Loucy (cell line): ENCODE measurements at regions not wholly inside any gene's neighbourhood (a gene's known extent, or its start where the extent isn't known, plus 50 kb on each side); places are given as distances from the start of the nearest gene placed in this dataset.

Source experiments
- H2AFZ ChIP-seq: fragments of 200-600 bp; sonication (generic); 2 replicates; pipeline ENCODE4 v1.6.0; 2016; ENCODE audit warnings: antibody characterized with exemption, mild to moderate bottlenecking, low read length, moderate library complexity
- H3F3A ChIP-seq: fragments of 200-600 bp; 2 replicates; pipeline ENCODE4 v1.6.0; 2016; ENCODE audit warnings: antibody characterized with exemption, low read depth, mild to moderate bottlenecking
- H3K27me3 ChIP-seq: fragments of 200-600 bp; sonication (generic); 2 replicates; pipeline ENCODE4 v1.6.1; 2014; ENCODE audit warnings: low read length, mild to moderate bottlenecking; ENCODE audit not compliant: insufficient read depth, poor library complexity, severe bottlenecking
- H3K36me3 ChIP-seq: fragments of 200-600 bp; sonication (generic); 2 replicates; pipeline ENCODE4 v1.6.1; 2016; ENCODE audit warnings: low read length; ENCODE audit not compliant: insufficient read depth
- H3K4me1 ChIP-seq: fragments of 200-600 bp; sonication (generic); 2 replicates; pipeline ENCODE4 v1.5.1; 2014; ENCODE audit warnings: low read length, mild to moderate bottlenecking; ENCODE audit not compliant: insufficient read depth, poor library complexity, severe bottlenecking
- H3K4me2 ChIP-seq: fragments of 200-600 bp; sonication (generic); 2 replicates; pipeline ENCODE4 v1.6.0; 2014; ENCODE audit warnings: antibody characterized with exemption, low read length, low read depth, mild to moderate bottlenecking; ENCODE audit not compliant: poor library complexity, severe bottlenecking
- H3K4me3 ChIP-seq: fragments of 200-600 bp; sonication (generic); 2 replicates; pipeline ENCODE4 v1.5.1; 2014; ENCODE audit warnings: low read length, mild to moderate bottlenecking, mixed read lengths; ENCODE audit not compliant: poor library complexity, severe bottlenecking
- H3K79me2 ChIP-seq: fragments of 200-600 bp; sonication (generic); 2 replicates; pipeline ENCODE4 v1.6.1; 2014; ENCODE audit warnings: low read length; ENCODE audit not compliant: insufficient read depth
- H3K9ac ChIP-seq: fragments of 200-600 bp; sonication (generic); 2 replicates; pipeline ENCODE4 v1.6.0; 2014; ENCODE audit warnings: mild to moderate bottlenecking, low read depth, low read length, moderate library complexity; ENCODE audit not compliant: poor library complexity, severe bottlenecking
- H3K9me2 ChIP-seq: fragments of 200-600 bp; sonication (generic); replicated peaks from 2 replicates; pipeline ENCODE4 v1.6.1; 2016; ENCODE audit warnings: low read depth, low read length, mixed read lengths
- H3K9me3 ChIP-seq: fragments of 200-600 bp; sonication (generic); 2 replicates; pipeline ENCODE4 v1.6.1; 2014; ENCODE audit warnings: mild to moderate bottlenecking, antibody characterized with exemption, low read length, low read depth; ENCODE audit not compliant: insufficient read depth
- H4K20me1 ChIP-seq: fragments of 200-600 bp; sonication (generic); 2 replicates; pipeline ENCODE4 v1.6.0; 2014; ENCODE audit warnings: antibody characterized with exemption, low read length, mild to moderate bottlenecking; ENCODE audit not compliant: insufficient read depth, poor library complexity, severe bottlenecking
- EZH2phosphoT487 ChIP-seq: fragments of 200-600 bp; IDR thresholded peaks from 2 replicates; pipeline ENCODE4 v1.6.1; 2018; ENCODE audit warnings: antibody characterized with exemption, mild to moderate bottlenecking, moderate library complexity, borderline replicate concordance
- TF ChIP-seq, protein P1 (sequence below): fragments of 200-600 bp; sonication (generic); conservative IDR thresholded peaks from 2 replicates; pipeline ENCODE4 v1.5.1; 2014; ENCODE audit warnings: mild to moderate bottlenecking, antibody characterized with exemption, low read length

DNA sequence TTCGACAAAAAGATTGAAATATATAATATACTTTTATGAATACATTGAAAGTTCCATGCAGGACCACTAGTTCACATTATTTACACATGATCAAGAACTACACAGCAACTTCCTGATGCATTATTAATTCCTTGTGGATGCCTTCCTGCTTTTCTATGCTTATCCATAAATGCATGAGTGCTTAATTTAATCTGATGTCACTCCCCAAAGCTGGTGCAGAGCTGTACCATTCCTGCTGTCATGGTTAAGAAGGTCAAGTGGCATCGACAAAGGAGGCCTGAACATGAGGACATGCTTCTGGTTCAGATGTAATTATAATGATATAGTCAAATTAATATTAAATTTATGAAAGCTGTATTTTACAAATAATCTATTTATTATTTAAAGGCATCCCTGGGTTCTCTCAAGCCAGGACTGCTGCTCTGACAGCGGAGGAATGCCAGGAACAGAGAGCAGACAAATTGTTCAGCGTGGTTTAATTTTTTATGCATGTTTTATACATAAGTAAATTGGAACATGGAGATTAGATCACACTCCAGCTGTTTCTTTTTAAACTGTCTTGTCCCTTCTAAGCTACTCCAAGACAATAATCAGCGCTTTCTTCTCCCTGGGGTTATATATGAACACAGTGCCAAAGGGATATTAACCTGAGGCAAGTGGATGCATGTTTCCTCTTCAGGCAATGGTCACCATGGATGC, 307.3 kb upstream of the CNTNAP5 start:
- no peaks in the 10 kb centered on the region for H4K20me1 ChIP-seq
- no peak for TF ChIP-seq EZH2phosphoT487
- TF ChIP-seq, protein P1, sequence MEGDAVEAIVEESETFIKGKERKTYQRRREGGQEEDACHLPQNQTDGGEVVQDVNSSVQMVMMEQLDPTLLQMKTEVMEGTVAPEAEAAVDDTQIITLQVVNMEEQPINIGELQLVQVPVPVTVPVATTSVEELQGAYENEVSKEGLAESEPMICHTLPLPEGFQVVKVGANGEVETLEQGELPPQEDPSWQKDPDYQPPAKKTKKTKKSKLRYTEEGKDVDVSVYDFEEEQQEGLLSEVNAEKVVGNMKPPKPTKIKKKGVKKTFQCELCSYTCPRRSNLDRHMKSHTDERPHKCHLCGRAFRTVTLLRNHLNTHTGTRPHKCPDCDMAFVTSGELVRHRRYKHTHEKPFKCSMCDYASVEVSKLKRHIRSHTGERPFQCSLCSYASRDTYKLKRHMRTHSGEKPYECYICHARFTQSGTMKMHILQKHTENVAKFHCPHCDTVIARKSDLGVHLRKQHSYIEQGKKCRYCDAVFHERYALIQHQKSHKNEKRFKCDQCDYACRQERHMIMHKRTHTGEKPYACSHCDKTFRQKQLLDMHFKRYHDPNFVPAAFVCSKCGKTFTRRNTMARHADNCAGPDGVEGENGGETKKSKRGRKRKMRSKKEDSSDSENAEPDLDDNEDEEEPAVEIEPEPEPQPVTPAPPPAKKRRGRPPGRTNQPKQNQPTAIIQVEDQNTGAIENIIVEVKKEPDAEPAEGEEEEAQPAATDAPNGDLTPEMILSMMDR: no peak
- H3K79me2 ChIP-seq: no peaks in the 10 kb centered on the region
- no peak overlapping the region for H3K9ac ChIP-seq
- no peaks in the 10 kb centered on the region for H3K36me3 ChIP-seq
- no peak overlapping the region for H2AFZ ChIP-seq
- no peaks in the 10 kb centered on the region for H3F3A ChIP-seq
- no peak overlapping the region for H3K4me2 ChIP-seq
- H3K27me3 ChIP-seq: no peaks in the 10 kb centered on the region
- no peaks in the 10 kb centered on the region for H3K4me1 ChIP-seq
- no peaks in the 10 kb centered on the region for H3K9me3 ChIP-seq
- H3K9me2 ChIP-seq: no peaks in the 10 kb centered on the region
- H3K4me3 ChIP-seq: no peak overlapping the region

DNA sequence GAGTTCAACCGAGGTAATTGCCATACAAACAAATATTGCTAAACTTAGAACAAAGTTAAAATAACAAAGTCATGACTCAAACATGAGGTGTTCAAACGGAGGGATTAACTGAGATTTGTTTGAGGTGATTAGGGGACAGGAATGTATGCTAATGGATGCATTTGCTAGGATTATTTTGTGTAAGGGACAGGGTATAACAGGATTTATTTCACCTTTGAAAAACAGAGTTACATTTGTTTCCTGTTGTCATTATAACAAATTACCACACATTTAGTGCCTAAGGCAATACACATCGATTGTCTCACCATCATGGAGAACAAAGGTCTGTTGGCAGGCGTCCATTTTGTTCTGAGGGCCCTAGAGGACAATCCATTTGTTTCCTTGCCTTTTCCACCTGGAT, 304.3 kb upstream of the CNTNAP5 start:
- H3K27me3 ChIP-seq: no peaks in the 10 kb centered on the region
- no peaks in the 10 kb centered on the region for H3F3A ChIP-seq
- no peaks in the 10 kb centered on the region for H4K20me1 ChIP-seq
- no peaks in the 10 kb centered on the region for H3K9me2 ChIP-seq
- no peaks in the 10 kb centered on the region for H3K9me3 ChIP-seq
- H3K9ac ChIP-seq: no peak overlapping the region
- no peaks in the 10 kb centered on the region for H3K79me2 ChIP-seq
- no peak for TF ChIP-seq EZH2phosphoT487
- TF ChIP-seq, protein P1: no peak
- no peaks in the 10 kb centered on the region for H3K36me3 ChIP-seq
- H3K4me1 ChIP-seq: no peaks in the 10 kb centered on the region
- H3K4me2 ChIP-seq: no peak overlapping the region
- H3K4me3 ChIP-seq: no peak overlapping the region
- no peak overlapping the region for H2AFZ ChIP-seq

DNA sequence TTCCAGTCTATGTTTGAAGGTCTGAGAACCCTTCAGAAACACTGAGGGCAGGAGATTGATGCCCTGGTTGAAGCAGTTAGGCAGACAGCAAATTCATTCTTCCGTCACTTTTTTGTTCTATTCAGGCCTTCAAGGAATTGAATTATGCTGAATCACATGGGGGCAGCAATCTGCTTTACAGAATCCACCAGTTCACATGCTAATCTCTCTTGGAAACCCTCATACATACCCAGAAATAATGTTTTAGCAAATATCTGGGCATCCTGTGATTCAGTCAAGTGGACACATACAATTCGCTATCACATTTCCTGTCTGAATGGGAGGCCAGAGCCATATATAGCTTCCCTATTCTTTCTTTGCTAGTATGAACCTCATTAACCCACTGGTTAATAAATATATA, 301.4 kb upstream of the CNTNAP5 start:
- Histone ChIP-seq H3K36me3 (no peaks in the 10 kb centered on the region), H3F3A (no peaks in the 10 kb centered on the region), H4K20me1 (no peaks in the 10 kb centered on the region), H3K4me3 (no peak overlapping the region), H3K9me2 (no peaks in the 10 kb centered on the region), H3K9me3 (no peaks in the 10 kb centered on the region), H2AFZ (no peak overlapping the region), H3K9ac (no peak overlapping the region), H3K4me1 (no peaks in the 10 kb centered on the region), H3K4me2 (no peak overlapping the region), H3K27me3 (no peaks in the 10 kb centered on the region), H3K79me2 (no peaks in the 10 kb centered on the region)
- TF ChIP-seq, protein P1: no peak
- TF ChIP-seq EZH2phosphoT487: no peak
